GM23338 (cell line): ENCODE measurements at regions not wholly inside any gene's neighbourhood (a gene's known extent, or its start where the extent isn't known, plus 50 kb on each side); places are given as distances from the start of the nearest gene placed in this dataset.
A peak's percentile ranks its signal among the peaks of the same experiment; 100 is the strongest.

ENCODE experiments used
- ATAC-seq: fragments of 200-7000 bp; cut with Tn5 transposase; 3 replicates; pipeline ENCODE4 v1.9.1; 2020
- DNase-seq: peaks from one replicate; pipeline ENCODE4 v3.0.0-alpha.2; 2015; ENCODE audit warnings: low spot score
- H2AFZ ChIP-seq: fragments of 200-600 bp; sonication (generic); 2 replicates; pipeline ENCODE4 v1.8.0; 2016; ENCODE audit warnings: antibody characterized with exemption, mild to moderate bottlenecking, moderate library complexity
- H3F3A ChIP-seq: fragments of 200-600 bp; sonication (generic); replicated peaks from 2 replicates; pipeline ENCODE4 v1.8.0; 2017; ENCODE audit warnings: antibody characterized with exemption, mixed run types, low read depth
- H3K27ac ChIP-seq: fragments of 200-600 bp; sonication (generic); 2 replicates; pipeline ENCODE4 v1.6.1; 2016; ENCODE audit warnings: low read depth
- H3K27me3 ChIP-seq: fragments of 200-600 bp; sonication (generic); 2 replicates; pipeline ENCODE4 v1.8.0; 2016; ENCODE audit warnings: mild to moderate bottlenecking, mixed run types, moderate library complexity; ENCODE audit not compliant: insufficient read depth
- H3K36me3 ChIP-seq: fragments of 200-600 bp; sonication (generic); 2 replicates; pipeline ENCODE4 v1.8.0; 2016; ENCODE audit warnings: mild to moderate bottlenecking; ENCODE audit not compliant: insufficient read depth
- H3K4me1 ChIP-seq: fragments of 200-600 bp; sonication (generic); 2 replicates; pipeline ENCODE4 v1.8.0; 2016; ENCODE audit warnings: mild to moderate bottlenecking, moderate library complexity; ENCODE audit not compliant: insufficient read depth
- H3K4me2 ChIP-seq: fragments of 200-600 bp; sonication (generic); 2 replicates; pipeline ENCODE4 v1.7.1; 2017; ENCODE audit warnings: mixed run types
- H3K4me3 ChIP-seq: fragments of 200-600 bp; sonication (generic); 2 replicates; pipeline ENCODE4 v1.6.1; 2016; ENCODE audit warnings: mixed run types
- H3K79me2 ChIP-seq: fragments of 200-600 bp; sonication (generic); replicated peaks from 2 replicates; pipeline ENCODE4 v1.8.0; 2017; ENCODE audit warnings: mild to moderate bottlenecking; ENCODE audit not compliant: insufficient read depth
- H3K9me2 ChIP-seq: fragments of 200-600 bp; sonication (generic); 2 replicates; pipeline ENCODE4 v1.8.0; 2017; ENCODE audit not compliant: insufficient read depth
- H4K20me1 ChIP-seq: fragments of 200-600 bp; sonication (generic); replicated peaks from 2 replicates; pipeline ENCODE4 v1.8.0; 2017; ENCODE audit warnings: mild to moderate bottlenecking; ENCODE audit not compliant: insufficient read depth
- H3K27ac Mint-ChIP-seq: 2 replicates; pipeline ENCODE4 v1.8.0; 2020; ENCODE audit warnings: inconsistent platforms, mild to moderate bottlenecking, moderate library complexity, mixed read lengths
- H3K27me3 Mint-ChIP-seq: 3 replicates; pipeline ENCODE4 v1.8.0; 2022; ENCODE audit warnings: low read depth, mild to moderate bottlenecking, moderate library complexity, mixed read lengths, inconsistent platforms; ENCODE audit not compliant: insufficient read depth, poor library complexity
- H3K36me3 Mint-ChIP-seq: 3 replicates; pipeline ENCODE4 v1.8.0; 2021; ENCODE audit warnings: low read depth, mild to moderate bottlenecking, inconsistent platforms, moderate library complexity, mixed read lengths
- H3K4me1 Mint-ChIP-seq: 3 replicates; pipeline ENCODE4 v1.8.0; 2020; ENCODE audit warnings: mild to moderate bottlenecking, inconsistent platforms, mixed read lengths
- H3K4me3 Mint-ChIP-seq: 3 replicates; pipeline ENCODE4 v1.8.0; 2021; ENCODE audit warnings: moderate library complexity, mild to moderate bottlenecking, inconsistent platforms, mixed read lengths
- H3K9me3 Mint-ChIP-seq: 3 replicates; pipeline ENCODE4 v1.8.0; 2020; ENCODE audit warnings: moderate library complexity, mild to moderate bottlenecking, inconsistent platforms, mixed read lengths
- CREB1 ChIP-seq: fragments of 250-450 bp; sonication (Bioruptor Pico); IDR thresholded peaks from 2 replicates; pipeline ENCODE4 v1.5.0; 2020; ENCODE audit warnings: low read depth, mild to moderate bottlenecking, moderate library complexity
- CTCF ChIP-seq, 2 experiments: fragments of 200-600 bp in 1 of 2; sonication (generic) in 1 of 2; conservative IDR thresholded peaks; 2 replicates each; pipeline versions ENCODE4 v1.5.1 to v1.6.1; 2016 to 2017; ENCODE audit warnings: antibody characterized with exemption in 2 of 2, low read depth in 2 of 2, mild to moderate bottlenecking in 2 of 2, moderate library complexity in 1 of 2
- EZH2 ChIP-seq: fragments of 200-600 bp; sonication (generic); IDR thresholded peaks from one replicate; pipeline ENCODE4 v1.8.0; 2017; ENCODE audit warnings: antibody characterized with exemption, mild to moderate bottlenecking, low read depth; ENCODE audit not compliant: unreplicated experiment
- JUNB ChIP-seq: IDR thresholded peaks from one replicate; pipeline ENCODE4 v1.6.1; 2016; ENCODE audit warnings: antibody characterized with exemption; ENCODE audit not compliant: unreplicated experiment
- POLR2AphosphoS5 ChIP-seq: IDR thresholded peaks from 2 replicates; pipeline ENCODE4 v1.6.1; 2016; ENCODE audit warnings: antibody characterized with exemption, low read depth
- ZNF331 ChIP-seq: fragments of 250-450 bp; sonication (Bioruptor Pico); IDR thresholded peaks from 2 replicates; pipeline ENCODE4 v1.5.0; 2020; ENCODE audit warnings: low read depth, mild to moderate bottlenecking, moderate library complexity
- TF ChIP-seq, protein P1 (sequence below): IDR thresholded peaks from 2 replicates; pipeline ENCODE4 v1.6.1; 2016; ENCODE audit warnings: antibody characterized with exemption

DNA sequence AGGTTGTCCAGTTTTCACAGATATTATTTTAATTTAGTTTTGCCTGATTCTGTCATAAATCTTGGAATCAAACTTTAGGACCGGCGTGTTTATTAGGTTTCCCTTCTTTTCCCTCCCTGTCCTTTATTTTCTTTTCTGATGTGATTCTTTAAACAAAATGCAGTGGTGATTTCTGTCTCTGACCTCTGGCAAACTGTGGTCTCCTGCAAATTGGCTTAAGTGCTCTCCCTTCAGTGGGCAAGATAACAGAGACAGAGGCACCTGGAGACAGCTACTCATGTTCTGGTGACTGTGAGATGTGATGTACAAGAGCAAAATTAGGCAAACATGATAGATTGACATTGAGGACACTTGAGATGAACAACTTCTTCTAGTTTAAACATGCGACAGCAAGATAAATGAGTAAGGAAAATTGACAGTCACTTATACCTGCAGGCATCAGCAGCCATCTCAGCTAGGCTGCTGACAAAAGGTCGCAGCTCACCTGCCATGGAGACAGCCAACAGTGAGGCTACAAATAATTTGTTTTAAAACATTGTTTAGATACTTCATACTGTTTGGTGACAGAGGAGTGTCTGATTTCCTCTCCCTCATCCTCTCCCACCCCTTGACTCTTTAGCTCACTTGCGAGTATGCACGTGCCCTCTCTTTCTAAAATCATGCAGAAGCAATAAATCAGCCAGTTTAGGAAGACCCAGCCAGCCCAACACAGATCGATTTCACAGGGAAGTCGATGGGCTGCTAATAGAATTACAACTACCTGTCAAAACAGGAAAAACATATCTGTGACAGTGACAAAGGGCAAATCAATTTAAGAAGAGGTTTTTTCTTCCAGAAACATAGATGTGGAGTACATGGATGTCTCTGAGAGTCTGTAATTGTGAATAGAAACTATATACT lies 63.4 kb upstream of the MAP3K7 start:
- DNase-seq (no peak), ATAC-seq (no peak)
- H3K27me3 ChIP-seq = no peaks in the 10 kb centered on the region
- H3K4me2 ChIP-seq = no peak overlapping the region
- H2AFZ ChIP-seq = peak overlapping the region; percentile 95; the same call in 1 of the 2 replicates
- H3K4me3 ChIP-seq = no peak overlapping the region
- H4K20me1 ChIP-seq = no peaks in the 10 kb centered on the region
- no peaks in the 10 kb centered on the region; the same call in 1 of the 2 replicates for H3K4me1 ChIP-seq
- H3F3A ChIP-seq = no peaks in the 10 kb centered on the region
- Mint-ChIP-seq H3K9me3 (no peaks in the 10 kb centered on the region), H3K36me3 (no peaks in the 10 kb centered on the region), H3K27me3 (peaks cover 3% of the 10 kb centered on the region), H3K4me3 (no peak overlapping the region), H3K4me1 (peaks cover 14% of the 10 kb centered on the region), H3K27ac (no peak overlapping the region)
- no peaks in the 10 kb centered on the region for H3K36me3 ChIP-seq
- H3K9me2 ChIP-seq = peaks cover 4% of the 10 kb centered on the region; the same call in 1 of the 2 replicates
- H3K79me2 ChIP-seq = no peaks in the 10 kb centered on the region
- H3K27ac ChIP-seq = no peak overlapping the region
- TF ChIP-seq EZH2 = no peak
- TF ChIP-seq CREB1 = no peak
- TF ChIP-seq CTCF (conservative IDR thresholded peaks at IDR 0.05; ENCODE audit: low read depth in 2 of 2) = no peak
- TF ChIP-seq POLR2AphosphoS5 = no peak
- no peak for TF ChIP-seq JUNB
- TF ChIP-seq, protein P1, sequence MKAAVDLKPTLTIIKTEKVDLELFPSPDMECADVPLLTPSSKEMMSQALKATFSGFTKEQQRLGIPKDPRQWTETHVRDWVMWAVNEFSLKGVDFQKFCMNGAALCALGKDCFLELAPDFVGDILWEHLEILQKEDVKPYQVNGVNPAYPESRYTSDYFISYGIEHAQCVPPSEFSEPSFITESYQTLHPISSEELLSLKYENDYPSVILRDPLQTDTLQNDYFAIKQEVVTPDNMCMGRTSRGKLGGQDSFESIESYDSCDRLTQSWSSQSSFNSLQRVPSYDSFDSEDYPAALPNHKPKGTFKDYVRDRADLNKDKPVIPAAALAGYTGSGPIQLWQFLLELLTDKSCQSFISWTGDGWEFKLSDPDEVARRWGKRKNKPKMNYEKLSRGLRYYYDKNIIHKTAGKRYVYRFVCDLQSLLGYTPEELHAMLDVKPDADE = no peak

DNA sequence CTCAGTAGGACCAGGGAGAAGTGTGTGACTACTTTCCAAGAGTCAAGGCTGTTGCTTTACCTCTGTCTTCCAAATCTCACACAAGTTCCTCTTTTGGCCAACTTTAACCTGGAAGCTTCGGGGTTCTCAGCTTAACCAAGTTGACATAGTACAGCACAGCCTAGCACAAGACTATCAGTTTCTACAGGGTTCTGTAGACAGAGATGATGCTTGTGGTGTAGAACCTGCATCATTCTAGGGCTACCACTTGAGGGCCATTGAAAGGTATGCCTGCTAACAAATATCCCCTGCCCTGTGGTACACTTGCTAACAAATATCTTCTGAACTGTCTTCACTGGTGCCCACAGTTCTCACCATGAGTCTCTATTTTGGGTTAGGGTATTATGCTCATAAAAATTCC lies 62.0 kb upstream of the MAP3K7 start:
- TF ChIP-seq ZNF331 (CRISPR knock-in tag) = no peak
- no peak for ATAC-seq
- Mint-ChIP-seq H3K27me3 (peaks cover 3% of the 10 kb centered on the region), H3K9me3 (no peaks in the 10 kb centered on the region), H3K36me3 (no peaks in the 10 kb centered on the region), H3K27ac (no peak overlapping the region), H3K4me3 (no peak overlapping the region), H3K4me1 (peaks cover 7% of the 10 kb centered on the region)
- no peaks in the 10 kb centered on the region for H3K79me2 ChIP-seq
- no peaks in the 10 kb centered on the region; the same call in 1 of the 2 replicates for H3K4me1 ChIP-seq
- H3K36me3 ChIP-seq = no peaks in the 10 kb centered on the region
- H3K27me3 ChIP-seq = no peaks in the 10 kb centered on the region
- 0 out of 2 replicates have a peak, but pooled peaks cover under 1% of the 10 kb centered on the region for H3K9me2 ChIP-seq
- no peak overlapping the region for H3K27ac ChIP-seq
- no peak overlapping the region for H2AFZ ChIP-seq
- H3F3A ChIP-seq = no peaks in the 10 kb centered on the region
- H4K20me1 ChIP-seq = no peaks in the 10 kb centered on the region
- no peak overlapping the region for H3K4me2 ChIP-seq
- no peak for DNase-seq
- no peak overlapping the region for H3K4me3 ChIP-seq
